ENCODE measurements at regions not wholly inside any gene's neighbourhood (a gene's known extent, or its start where the extent isn't known, plus 50 kb on each side); places are given as distances from the start of the nearest gene placed in this dataset.

DNA sequence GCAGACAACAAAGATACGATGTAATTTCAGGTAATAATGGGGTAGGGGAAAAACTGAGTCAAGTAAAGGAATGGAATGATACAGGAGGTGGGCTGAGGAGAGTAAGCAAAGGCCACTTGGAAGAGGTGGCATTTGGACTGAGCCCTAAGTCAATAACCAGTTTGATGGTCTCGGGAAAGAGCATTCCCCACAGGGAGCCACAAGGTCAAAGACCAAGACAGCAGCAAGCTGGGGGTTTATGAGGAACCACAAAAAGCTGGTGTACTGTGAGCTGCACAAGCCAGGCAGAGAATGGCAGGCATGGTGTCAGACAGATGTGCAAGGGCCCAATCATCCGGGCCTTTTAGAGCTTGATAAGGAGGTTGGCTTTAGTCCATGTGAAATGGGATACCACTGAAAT lies 98.7 kb downstream of the NOC3L start:
- TF ChIP-seq, protein P1, sequence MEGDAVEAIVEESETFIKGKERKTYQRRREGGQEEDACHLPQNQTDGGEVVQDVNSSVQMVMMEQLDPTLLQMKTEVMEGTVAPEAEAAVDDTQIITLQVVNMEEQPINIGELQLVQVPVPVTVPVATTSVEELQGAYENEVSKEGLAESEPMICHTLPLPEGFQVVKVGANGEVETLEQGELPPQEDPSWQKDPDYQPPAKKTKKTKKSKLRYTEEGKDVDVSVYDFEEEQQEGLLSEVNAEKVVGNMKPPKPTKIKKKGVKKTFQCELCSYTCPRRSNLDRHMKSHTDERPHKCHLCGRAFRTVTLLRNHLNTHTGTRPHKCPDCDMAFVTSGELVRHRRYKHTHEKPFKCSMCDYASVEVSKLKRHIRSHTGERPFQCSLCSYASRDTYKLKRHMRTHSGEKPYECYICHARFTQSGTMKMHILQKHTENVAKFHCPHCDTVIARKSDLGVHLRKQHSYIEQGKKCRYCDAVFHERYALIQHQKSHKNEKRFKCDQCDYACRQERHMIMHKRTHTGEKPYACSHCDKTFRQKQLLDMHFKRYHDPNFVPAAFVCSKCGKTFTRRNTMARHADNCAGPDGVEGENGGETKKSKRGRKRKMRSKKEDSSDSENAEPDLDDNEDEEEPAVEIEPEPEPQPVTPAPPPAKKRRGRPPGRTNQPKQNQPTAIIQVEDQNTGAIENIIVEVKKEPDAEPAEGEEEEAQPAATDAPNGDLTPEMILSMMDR (IDR thresholded peaks at IDR 0.05): no peak
- TF ChIP-seq EZH2 (IDR thresholded peaks at IDR 0.05; ENCODE audit: borderline replicate concordance, insufficient read depth, low read depth, low read length, poor library complexity, severe bottlenecking): no peak
